Fibroblast of the aortic adventitia (primary cell): ENCODE measurements at regions not wholly inside any gene's neighbourhood (a gene's known extent, or its start where the extent isn't known, plus 50 kb on each side); places are given as distances from the start of the nearest gene placed in this dataset.

Experiments used
- DNase-seq: peaks from one replicate; pipeline ENCODE4 v3.0.0-alpha.2; 2010; ENCODE audit warnings: low read depth
- H3K4me3 ChIP-seq: 2 replicates; pipeline ENCODE4 v1.5.1; 2011; ENCODE audit warnings: low read depth, mild to moderate bottlenecking, control low read depth, low read length, moderate library complexity
- CTCF ChIP-seq: IDR thresholded peaks from 2 replicates; pipeline ENCODE4 v1.5.1; 2011; ENCODE audit warnings: mild to moderate bottlenecking, low read length, control low read depth, inconsistent platforms; ENCODE audit not compliant: insufficient read depth

DNA sequence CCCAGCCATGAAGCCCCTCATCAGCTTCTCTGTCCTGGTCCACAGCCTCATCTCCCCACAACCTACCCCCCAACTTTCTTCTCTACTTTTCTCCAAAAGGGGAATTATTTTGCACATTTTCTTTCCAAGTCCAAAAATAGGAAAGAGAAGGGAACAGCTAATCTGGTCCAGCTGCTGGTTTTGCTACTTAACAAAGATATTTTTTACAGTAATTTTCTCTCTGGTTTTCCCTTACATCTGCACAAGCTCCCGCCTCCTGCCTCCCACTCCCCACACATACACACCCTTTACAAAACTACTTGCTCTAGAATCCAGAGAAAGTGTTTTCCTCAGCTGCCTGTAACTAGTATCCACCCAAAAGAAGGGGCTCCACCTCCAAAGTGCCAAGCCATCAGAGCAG, 177.2 kb downstream of the POLR2M start:
- no peak for TF ChIP-seq CTCF
- H3K4me3 ChIP-seq, result no peak overlapping the region
- DNase-seq, result no peak

DNA sequence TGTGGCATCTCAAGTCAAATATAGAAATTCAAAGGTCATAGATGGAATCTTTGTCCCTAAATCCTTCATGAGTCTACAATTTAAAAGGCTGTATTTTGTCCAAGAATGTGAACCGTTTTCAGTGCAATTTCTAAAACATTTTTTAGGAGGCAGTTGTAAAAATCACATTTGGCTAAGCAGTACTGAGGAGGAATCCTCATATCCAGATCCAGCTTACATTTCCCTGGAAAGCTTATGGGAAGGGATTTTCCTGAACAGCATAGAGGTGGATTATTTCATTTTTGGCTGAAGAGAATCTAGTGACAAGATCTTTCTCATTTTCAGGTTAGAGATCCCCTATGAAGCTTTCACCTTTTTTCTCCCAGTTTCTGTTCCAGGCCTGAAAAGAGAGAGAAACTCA, 178.4 kb downstream of the POLR2M start:
- TF ChIP-seq CTCF, result no peak
- DNase-seq, result no peak
- no peak overlapping the region for H3K4me3 ChIP-seq

GRCh38 chr15:57885435-57885834, 178.9 kb downstream of the POLR2M start:
- no peak for DNase-seq
- no peak for TF ChIP-seq CTCF
- H3K4me3 ChIP-seq, result no peak overlapping the region

DNA sequence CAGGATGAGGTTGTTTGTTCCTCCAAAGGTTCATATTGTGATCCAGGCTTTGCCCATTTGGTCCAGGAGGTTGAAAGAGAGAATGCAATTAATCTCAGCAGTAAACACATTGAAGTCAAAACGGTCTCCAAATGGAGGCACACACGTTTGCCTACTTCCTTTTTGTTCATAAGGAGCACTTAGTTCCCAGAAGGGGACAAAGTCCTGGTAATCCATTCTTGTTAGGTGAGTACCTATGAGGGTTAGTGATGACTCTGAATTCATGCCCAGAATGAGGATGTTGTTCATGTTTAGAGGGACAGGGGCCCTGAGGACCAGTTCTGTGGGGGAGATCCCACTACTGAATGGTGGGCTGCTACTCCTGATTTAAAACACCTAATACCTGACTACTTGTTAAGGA, 177.7 kb downstream of the ALDH1A2 start:
- DNase-seq, result no peak
- no peak overlapping the region for H3K4me3 ChIP-seq
- TF ChIP-seq CTCF, result no peak

DNA sequence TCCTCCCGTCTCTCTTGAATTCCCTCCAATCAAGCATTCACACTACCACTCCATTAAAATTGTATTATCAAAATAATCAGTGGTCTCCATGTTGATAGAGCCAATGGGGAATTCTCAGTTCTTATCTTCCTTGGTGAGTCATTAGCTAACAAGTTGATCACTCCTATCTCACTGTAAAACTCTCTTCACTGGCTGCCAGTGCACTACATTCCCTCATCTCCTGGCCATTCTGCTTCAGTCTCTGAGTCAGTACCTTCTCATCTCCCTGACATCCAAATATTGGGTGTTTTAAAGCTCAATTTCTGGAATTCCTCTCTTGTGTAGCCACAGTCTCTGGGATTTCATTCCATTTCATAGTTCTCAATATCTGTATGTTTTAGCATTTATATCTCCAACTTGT, 175.2 kb downstream of the ALDH1A2 start:
- TF ChIP-seq CTCF, result no peak
- H3K4me3 ChIP-seq, result no peak overlapping the region
- peak; percentile 71 for DNase-seq

DNA sequence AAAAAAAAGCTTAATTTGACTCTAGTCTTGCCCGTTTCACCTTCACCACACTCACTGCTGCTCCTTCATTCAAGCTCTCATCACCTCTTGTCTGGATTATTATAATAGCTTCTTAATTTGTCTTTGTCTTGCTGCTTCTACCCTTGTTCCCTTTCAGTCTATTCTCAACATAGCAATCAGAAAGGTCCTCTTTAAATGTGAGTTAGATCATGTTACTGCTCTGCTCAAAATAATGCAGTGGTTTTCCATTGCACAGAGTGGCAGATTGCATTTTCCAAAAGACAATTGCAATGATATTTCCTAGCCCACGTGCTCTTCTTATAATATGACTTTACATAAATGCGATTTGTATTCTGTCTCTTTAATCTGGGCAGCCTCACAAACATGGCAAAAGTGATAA, 174.6 kb downstream of the ALDH1A2 start:
- no peak for DNase-seq
- no peak for TF ChIP-seq CTCF
- no peak overlapping the region for H3K4me3 ChIP-seq

- DNase-seq, result no peak
- no peak for TF ChIP-seq CTCF
- no peak overlapping the region for H3K4me3 ChIP-seq
Measured at GRCh38 chr15:57892181-57892580, 173.3 kb downstream of the ALDH1A2 start.
